DMS53 treated with DMSO at 0.1 percent for 48 hours (cell line): ENCODE measurements at regions not wholly inside any gene's neighbourhood (a gene's known extent, or its start where the extent isn't known, plus 50 kb on each side); places are given as distances from the start of the nearest gene placed in this dataset.

Experiments used
- DNase-seq: peaks from one replicate; lab custom pipeline; 2025; ENCODE audit not compliant: unreplicated experiment; lab: John Stamatoyannopoulos, UW

DNA sequence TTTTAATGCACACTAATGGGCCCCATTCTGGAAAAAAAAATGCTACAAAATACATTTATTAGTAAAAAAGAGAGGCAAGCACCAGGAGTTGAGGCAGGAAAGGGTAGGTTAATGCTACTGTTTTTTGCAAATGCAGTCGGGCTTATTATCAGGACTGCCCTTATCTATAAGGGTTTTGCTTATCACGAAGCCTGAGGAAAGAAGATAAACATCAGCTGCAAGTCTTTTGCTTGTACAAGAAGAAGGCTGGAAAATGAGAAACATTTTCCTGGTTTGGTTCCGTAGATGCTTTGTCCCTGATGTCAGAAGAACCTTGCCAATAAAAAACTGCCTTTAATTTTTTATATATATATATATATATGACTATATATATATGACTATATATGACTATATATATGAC lies 189.3 kb upstream of the VGLL2 start:
- DNase-seq, result no peak

DNA sequence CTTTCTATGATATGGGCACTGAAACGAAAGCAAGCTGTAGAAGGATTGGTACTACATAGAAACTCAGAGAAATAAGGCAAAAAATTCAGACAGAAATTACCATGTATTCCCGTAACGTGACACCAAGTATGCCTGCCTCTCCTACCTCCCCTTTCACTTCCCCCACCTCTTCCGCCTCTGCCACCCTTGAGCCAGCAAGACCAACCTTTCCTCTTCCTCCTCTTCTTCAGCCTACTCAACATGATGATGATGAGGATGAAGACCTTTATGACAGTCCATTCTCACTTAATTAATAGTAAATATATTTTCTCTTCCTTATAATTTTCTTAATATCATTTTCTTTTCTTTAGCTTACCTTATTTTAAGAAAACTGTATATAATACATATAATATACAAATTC lies 188.1 kb upstream of the VGLL2 start:
- no peak for DNase-seq

DNA sequence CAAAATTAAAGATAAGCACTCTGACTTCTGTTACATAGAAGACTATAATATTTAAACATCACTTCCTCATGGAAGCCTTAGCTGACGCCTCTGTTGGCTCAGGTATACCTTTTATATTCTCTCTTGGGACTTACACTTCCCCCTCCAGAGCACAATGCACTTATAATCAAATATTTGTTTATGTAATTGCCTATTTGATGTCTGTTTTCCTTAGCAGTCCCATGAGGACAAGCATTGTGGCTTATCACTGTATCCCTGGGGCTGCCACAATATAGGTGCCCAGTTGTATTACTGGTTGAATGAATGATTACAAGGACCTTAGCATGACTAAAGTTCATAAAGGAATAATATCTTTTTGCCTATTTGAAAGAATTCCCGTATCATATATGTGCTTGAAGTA lies 186.7 kb upstream of the VGLL2 start:
- DNase-seq, result peak; percentile 58

DNA sequence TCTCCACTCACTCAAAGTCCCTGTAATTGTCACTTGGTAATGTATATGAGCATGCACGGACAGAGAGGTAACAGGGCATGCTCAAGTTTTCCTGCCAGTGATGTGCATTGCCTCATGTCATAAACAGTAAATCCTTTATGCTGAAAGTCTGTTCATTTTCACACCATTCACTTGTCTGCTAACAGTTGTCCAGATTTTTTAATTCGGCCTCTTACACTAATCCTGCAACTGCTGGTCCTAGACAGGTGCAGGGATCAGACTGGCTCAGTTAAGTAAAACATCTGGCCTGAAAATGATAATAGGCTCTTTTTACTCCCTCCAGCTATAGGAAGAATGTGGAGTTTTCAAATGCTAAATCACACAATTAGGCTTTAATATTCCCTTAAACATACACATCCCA lies 185.4 kb upstream of the VGLL2 start:
- no peak for DNase-seq

DNA sequence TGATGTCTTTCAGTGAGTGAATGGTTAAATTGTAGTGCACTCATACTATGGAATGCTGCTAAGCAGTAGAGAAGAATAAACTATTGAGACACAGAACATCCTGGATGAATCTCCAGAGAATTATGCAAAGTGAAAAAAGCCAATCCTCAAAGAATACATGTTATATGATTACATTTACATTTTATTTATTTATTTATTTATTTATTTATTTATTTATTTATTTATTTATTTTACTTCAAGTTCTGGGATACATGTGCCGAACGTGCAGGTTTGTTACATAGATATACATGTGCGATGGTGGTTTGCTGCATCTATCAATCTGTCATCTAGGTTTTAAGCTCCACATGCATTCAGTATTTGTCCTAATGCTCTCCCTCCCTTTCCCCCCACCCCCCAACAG lies 175.8 kb upstream of the VGLL2 start:
- no peak for DNase-seq

DNA sequence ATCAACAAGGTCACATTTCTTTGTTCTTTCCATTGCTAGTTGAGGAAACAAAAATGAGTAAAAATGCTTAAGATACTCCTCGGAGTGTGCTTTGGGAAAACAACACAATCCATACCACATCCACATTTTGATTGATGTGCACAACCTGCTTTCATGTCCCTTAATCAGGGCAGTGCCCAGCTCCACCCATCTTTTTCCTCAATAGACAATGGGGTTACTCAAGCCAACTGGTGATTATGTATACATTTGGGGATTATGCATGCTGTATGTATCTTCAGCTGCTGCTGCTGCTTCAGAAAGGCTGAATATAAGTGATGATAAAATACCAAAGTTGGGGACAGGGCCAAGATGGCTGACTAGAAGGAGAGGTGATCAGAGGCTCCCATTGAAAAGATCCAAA lies 155.2 kb upstream of the VGLL2 start:
- DNase-seq, result no peak

DNA sequence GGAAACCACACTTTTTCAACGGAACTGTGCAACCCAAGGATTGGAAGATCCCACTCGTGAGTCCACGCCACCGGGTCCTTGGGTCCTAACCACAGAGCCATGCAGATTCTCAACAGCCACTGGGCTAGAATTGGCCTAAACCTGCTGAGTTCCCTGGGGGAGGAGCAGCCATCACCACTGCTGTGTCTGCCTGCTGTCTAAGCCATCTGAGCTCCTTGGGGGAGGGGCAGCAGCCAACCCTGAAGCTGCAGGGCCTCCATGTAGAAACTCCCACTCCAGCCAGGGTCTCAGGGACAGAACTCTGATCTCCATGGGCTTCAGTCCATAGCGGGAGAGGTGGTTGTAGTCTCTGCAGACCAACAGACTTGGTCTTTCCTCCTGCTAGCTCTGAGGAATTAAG lies 154.6 kb upstream of the VGLL2 start:
- DNase-seq, result no peak

DNA sequence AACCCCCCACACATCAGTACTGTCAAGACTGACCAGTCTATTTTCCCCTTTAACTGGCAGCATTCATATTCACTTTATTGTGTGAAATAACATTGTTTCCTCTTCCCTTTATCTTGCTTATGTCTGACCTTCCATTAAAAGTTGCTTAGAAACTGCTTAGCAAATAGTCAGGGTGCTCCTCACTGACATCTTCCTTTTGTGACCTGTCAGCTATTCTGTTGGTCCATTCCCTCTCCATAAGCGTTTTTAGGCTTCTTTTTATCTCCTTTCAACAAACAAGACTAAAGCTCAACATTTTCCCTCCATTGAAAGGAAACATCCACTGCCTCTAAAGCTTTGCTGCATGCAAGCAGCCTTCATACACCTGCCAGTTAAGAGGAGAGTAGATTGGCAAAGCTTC lies 147.7 kb upstream of the VGLL2 start:
- DNase-seq, result no peak

DNA sequence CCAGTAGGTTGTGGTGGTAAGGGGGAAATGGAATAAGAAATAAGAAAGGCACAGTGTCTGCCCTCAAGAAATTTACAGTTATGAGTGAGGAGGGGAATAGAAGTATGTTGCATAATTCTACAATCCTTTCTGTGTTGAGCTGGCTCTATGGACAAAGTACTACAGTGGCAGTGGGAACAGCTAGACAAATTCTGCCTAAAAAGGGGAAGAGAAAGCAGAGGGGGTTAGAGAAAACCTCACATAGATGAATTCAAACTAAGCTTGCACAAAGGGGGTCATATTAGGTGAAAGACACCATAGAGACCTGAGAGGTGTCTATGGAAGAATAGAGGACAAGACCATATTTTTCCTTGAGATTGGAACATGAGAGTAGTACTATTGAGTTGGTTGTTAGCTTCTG lies 146.9 kb upstream of the VGLL2 start:
- no peak for DNase-seq

DNA sequence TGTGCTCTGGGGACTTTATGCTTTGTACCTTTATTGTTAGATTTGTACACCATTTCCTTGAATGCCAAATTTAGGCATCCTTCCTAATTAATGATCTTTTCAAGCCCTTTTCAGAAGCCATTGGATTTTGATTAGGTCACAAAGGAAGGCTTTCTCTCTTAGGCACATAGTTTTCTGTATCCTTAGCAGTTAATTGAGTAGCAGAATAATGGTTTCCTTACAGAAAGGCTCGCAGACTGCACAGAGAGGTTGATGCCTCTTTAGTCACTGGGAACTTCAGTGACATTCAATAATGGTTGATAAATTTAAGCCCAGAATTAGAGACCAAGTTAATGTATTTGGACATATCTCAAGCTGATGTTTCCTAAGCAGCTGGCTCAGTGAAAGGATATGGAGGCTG lies 139.1 kb upstream of the VGLL2 start:
- no peak for DNase-seq

DNA sequence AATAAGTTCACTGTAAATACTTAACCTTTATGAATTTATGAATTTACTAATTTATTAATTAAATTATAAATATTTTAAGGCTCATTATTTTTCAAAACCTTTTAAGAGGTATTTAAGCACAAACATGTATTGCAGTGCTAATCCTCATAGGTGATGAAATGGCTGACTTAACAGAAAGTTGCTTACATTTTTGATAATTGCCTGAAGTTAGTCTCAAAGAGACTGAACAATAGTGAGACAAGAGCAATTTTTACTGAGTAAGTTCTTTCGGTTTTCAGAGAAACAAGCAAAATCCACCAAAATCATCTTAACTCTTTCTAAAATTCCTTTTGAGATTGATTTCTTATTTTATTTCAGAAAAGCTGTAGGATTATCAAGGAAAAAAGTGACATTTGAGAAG lies 137.3 kb upstream of the VGLL2 start:
- DNase-seq, result no peak

DNA sequence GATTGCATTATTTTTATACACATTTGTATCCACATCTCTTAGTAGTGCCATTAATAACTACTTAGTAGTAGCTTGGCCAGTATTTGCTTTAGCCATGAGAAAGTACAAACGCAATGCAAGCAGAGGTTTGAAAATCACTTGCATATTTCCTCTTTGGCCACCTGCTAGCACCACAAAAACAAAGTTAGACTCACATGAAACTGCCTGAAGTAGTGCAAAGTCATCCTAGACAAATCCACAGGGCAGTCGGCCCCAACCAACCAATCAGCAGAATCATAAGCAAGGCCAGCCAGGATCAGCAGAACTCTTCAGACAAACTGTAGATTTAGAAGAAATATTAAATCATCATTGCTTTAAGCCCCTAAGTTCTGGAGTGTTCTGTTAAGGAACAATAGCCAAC lies 135.2 kb upstream of the VGLL2 start:
- no peak for DNase-seq

DNA sequence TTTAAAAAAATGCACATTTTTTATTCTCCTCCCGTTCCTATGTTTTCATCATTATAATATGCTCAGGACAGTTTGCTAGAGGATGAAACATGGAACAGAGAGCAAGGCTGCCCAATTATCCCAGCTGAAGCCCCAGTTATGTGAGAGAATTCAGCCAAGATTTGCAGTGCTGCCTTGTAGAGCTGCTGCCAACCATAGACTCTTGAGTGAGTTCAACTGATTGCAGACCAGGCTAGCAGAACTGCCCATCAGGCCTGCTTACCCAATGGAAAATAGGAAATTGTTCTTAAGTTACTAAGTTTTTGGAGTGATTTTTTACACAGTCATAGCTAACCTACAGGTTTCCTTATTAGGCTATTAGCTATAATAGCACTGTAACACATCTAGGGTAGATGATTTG lies 128.7 kb upstream of the VGLL2 start:
- no peak for DNase-seq

DNA sequence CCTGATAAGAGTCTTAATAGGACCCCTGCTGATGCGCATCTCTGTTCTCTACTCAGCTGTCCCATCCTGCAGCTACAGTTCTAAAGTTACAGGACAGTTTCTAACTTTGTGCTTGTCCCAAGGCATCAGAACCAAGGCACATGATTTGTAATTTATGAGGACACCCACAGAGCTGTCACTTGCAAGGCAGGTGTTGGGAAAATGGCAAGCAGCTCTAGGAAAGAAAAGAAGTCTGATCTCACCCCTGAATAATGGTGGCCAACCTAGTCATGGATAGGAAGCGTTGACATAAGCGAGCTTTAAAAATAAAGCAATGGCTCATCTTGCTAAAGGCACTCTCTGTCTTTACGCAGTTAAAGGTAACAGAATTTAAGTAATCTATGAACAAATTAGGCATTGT lies 127.6 kb upstream of the VGLL2 start:
- DNase-seq, result no peak

DNA sequence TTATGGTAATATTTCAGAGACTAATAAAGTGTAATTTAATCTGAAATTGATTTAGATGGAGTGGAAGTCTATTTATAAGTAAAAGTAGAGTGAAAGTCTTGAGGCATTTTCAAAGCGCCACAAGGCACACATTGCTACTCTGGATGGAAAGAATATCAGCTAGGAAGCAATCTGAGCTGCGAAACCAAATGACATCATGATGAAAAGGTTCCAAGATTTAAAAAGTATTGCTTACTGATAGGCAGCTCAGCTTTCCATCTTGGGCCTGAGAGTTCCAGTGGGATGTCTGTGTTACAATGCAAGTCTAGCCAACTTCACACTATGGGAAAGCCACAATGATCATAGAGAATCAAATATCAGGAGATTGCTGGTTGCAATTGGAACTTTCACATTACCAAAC lies 126.9 kb upstream of the VGLL2 start:
- no peak for DNase-seq

DNA sequence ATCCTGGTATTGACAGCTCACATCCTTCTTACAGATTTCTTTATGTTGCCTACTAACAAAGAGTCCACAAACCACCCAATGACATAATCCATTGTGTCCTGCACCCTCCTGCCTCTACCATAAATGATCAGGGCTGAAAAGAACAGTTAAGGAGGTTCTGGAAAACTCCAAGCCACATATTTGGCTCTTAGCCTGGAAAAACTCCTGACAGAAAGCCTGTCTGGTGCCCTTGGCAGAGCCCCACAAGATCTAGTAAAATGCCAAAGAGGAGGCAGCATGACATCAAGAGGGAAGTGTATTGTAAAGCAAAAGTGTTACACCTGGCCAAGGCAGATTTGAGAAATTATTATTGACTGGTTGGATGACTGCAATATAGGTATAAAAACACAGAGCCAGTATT lies 126.4 kb upstream of the VGLL2 start:
- no peak for DNase-seq

DNA sequence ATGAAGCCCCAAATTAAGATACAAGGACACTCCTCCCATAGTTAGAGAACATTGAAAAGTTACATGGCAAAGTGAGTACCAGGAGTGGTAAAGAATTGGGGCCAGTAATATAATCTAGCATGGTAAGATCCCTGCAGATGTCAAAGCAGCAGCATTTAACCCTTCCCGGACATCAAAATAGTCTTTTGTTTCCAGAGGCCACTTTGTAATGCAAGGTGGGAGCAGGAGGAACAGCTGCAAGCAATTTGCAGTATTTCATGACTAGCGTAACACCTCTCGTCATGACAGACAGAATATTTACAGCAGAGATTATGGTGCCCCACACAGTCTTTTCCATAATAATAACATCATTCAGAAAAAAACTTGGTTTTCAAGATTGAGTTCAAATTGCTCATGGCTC lies 123.2 kb upstream of the VGLL2 start:
- DNase-seq, result no peak

DNA sequence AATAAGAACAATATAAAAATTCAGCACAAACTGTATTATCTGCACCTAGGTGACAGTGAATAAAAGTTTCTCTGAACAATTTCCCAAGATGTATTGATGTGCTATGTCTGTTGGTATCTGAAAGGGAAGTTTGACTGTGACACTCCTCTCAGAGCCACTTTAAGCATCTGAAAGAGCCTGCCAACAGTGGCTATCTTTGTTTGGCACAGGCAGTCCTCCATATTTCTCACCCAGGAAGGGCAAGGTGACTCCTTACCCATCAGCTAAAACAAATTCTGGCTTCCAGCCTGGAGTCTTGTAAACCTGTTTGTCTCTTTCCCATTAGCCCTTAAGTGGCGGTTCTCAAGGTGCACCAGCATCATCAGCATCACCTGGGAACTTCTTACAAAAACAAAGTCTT lies 122.4 kb upstream of the VGLL2 start:
- no peak for DNase-seq

DNA sequence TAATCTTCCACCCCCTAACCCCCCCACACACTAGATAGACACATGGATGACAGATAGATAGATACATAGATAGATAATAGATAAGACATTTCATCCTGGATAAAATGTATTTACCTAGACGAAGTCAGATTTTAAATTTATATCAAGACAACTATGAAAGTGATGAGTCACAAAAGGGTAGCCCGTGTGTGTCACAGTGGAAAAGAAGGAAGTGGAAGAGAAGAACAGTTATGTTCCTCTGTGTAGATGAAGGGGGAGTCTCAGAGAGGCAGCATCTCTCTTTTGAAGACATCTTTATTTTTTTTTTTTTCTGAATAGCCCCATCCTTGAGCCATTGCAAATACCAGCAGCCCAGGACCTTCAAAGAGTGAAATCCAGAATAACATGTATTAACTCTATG lies 121.7 kb upstream of the VGLL2 start:
- DNase-seq, result no peak

DNA sequence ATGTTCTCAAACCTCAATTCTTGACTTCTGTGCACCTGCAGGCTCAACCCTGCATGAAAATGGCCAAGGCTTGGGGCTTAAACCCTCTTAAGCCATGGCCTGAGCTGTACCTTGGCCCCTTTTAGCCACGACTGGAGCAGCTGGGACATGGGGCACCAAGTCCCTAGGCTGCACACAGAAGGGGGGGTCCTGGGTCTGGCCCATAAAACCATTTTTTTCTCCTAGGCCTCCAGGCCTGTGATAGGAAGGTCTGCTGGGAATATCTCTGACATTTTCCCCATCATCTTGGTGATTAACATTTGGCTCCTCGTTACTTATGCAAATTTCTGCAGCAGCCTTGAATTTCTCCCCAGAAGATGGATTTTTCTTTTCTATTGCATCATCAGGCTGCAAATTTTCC lies 119.4 kb upstream of the VGLL2 start:
- DNase-seq, result no peak

DNA sequence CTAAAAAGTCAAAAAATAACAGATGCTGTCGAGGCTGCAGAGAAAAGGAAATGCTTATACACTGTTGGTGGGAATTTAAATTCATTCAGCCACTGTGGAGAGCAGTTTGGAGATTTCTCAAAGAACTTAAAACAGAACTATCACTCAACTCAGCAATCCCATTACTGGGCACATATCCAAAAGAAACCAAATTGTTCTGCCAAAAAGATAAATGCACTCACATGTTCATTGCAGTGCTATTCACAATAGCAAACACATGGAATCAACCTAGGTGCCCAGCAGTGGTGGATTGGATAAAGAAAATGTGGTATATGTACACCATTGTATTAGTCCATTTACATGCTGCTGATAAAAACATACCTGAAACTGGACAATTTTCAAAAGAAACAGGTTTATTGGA lies 116.0 kb upstream of the VGLL2 start:
- DNase-seq, result no peak

DNA sequence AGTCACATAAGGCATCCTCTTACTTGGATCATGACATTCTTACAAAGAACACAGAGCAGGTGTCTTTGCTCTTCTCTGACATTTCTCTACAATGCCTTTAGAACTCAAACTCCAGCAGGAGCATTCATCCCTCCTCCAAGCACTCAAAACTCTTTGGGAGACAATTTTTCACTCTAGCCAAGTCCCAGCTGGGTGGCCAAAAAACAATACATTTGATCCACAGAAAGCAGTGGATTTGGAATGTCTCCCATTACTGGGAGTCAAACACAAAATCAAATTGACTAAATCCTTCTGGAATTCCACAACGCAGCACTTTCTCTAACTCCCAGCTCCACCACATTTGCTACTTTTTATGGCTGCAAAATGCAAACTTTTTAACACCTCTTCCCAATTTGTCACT lies 108.6 kb upstream of the VGLL2 start:
- no peak for DNase-seq

DNA sequence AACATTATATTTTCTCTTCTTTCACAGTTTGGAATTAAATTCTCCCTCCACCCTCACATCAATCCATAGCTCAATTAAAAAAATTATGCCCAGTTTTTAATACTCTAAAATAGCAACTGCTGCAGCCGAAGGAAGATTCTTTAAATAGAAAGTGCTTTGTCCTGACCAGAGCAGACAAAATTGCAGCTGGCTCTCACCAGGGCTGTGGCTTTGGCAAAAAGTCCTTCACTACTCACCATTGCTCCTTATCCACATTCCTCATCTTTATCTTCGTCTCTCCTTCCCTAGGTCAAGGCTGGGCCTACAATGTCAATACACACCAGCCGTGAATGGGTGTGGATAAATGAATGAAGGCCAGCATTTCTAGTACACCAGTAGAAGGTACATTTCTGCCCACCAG lies 107.9 kb upstream of the VGLL2 start:
- DNase-seq, result no peak

DNA sequence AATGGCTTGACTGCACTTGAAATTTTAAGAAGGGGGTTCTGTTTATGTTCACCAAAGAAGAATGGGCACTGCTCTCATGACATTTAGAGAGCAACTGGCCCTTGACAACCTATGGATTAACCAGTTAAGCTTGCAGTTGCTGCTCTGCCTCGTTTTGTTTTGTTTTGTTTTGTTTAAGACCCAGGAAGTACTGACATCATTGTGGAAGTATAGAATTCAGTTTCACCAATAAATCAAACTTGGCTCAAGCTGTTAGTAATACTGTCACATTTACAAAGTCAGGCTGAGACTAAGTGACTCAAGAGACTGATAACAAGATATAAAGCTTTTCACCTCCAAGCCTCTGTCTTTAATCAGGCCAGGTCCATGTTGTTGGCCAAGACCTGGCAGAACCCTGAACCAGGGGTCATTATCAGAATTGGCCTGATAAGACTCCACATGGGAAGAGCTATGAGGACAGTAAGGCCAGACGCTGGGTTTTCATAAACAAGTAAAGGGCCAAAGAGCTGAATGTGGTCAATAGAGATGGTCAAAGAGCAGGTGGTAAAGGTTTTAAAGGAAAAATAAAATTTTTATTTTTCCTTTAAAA lies 99.4 kb upstream of the VGLL2 start:
- DNase-seq, result no peak
